Stimulated activated naive CD8-positive, alpha-beta T cell treated with anti-CD3 and anti-CD28 coated beads, Interleukin-15, Interleukin-2, amounts not matched to agents 100 ng/mL and 50 ng/mL, for 24 hours (primary cell): ENCODE measurements at regions not wholly inside any gene's neighbourhood (a gene's known extent, or its start where the extent isn't known, plus 50 kb on each side); places are given as distances from the start of the nearest gene placed in this dataset.

Experiments
- H3K27ac Mint-ChIP-seq: one replicate; pipeline ENCODE4 v1.8.0; 2021; ENCODE audit warnings: mild to moderate bottlenecking, mixed read lengths
- H3K27me3 Mint-ChIP-seq: one replicate; pipeline ENCODE4 v1.8.0; 2021; ENCODE audit warnings: mixed read lengths
- H3K36me3 Mint-ChIP-seq: one replicate; pipeline ENCODE4 v1.8.0; 2021; ENCODE audit warnings: low read depth, mixed read lengths
- H3K4me1 Mint-ChIP-seq: one replicate; pipeline ENCODE4 v1.8.0; 2021; ENCODE audit warnings: low read depth, mixed read lengths
- H3K4me3 Mint-ChIP-seq: one replicate; pipeline ENCODE4 v1.8.0; 2021; ENCODE audit warnings: mild to moderate bottlenecking, mixed read lengths
- H3K9me3 Mint-ChIP-seq: one replicate; pipeline ENCODE4 v1.8.0; 2021; ENCODE audit warnings: mixed read lengths

GRCh38 chr13:44075113-44075512 lies 195.4 kb downstream of the LACC1 start:
- H3K27ac Mint-ChIP-seq = no peak overlapping the region
- H3K36me3 Mint-ChIP-seq = no peaks in the 10 kb centered on the region
- H3K4me1 Mint-ChIP-seq = no peaks in the 10 kb centered on the region
- H3K27me3 Mint-ChIP-seq = no peaks in the 10 kb centered on the region
- H3K9me3 Mint-ChIP-seq = no peaks in the 10 kb centered on the region
- H3K4me3 Mint-ChIP-seq = no peak overlapping the region

GRCh38 chr13:44078806-44079376 lies 199.2 kb downstream of the LACC1 start:
- Mint-ChIP-seq H3K27me3 (no peaks in the 10 kb centered on the region), H3K36me3 (no peaks in the 10 kb centered on the region), H3K4me3 (no peak overlapping the region), H3K27ac (no peak overlapping the region), H3K9me3 (no peaks in the 10 kb centered on the region), H3K4me1 (no peaks in the 10 kb centered on the region)

- no peaks in the 10 kb centered on the region for H3K36me3 Mint-ChIP-seq
- H3K27me3 Mint-ChIP-seq = peaks cover under 1% of the 10 kb centered on the region
- H3K9me3 Mint-ChIP-seq = no peaks in the 10 kb centered on the region
- no peak overlapping the region for H3K4me3 Mint-ChIP-seq
- H3K4me1 Mint-ChIP-seq = no peaks in the 10 kb centered on the region
- H3K27ac Mint-ChIP-seq = no peak overlapping the region
Measured at GRCh38 chr13:44079413-44080205, 199.9 kb downstream of the LACC1 start.

GRCh38 chr13:44084146-44084545 lies 204.4 kb downstream of the LACC1 start:
- H3K9me3 Mint-ChIP-seq = no peaks in the 10 kb centered on the region
- H3K27ac Mint-ChIP-seq = no peak overlapping the region
- H3K4me1 Mint-ChIP-seq = peaks cover 15% of the 10 kb centered on the region
- no peak overlapping the region for H3K4me3 Mint-ChIP-seq
- peaks cover 6% of the 10 kb centered on the region for H3K27me3 Mint-ChIP-seq
- no peaks in the 10 kb centered on the region for H3K36me3 Mint-ChIP-seq

- Mint-ChIP-seq H3K4me3 (no peak overlapping the region), H3K4me1 (peaks cover 37% of the 10 kb centered on the region), H3K9me3 (no peaks in the 10 kb centered on the region), H3K27me3 (peaks cover 6% of the 10 kb centered on the region), H3K27ac (no peak overlapping the region), H3K36me3 (no peaks in the 10 kb centered on the region)
Measured at GRCh38 chr13:44086389-44086788, 206.7 kb downstream of the LACC1 start.

- H3K27me3 Mint-ChIP-seq = peaks cover 6% of the 10 kb centered on the region
- H3K4me3 Mint-ChIP-seq = peak overlapping the region; percentile 12
- no peaks in the 10 kb centered on the region for H3K9me3 Mint-ChIP-seq
- no peaks in the 10 kb centered on the region for H3K36me3 Mint-ChIP-seq
- peaks cover 46% of the 10 kb centered on the region for H3K4me1 Mint-ChIP-seq
- peak overlapping the region; percentile 96 for H3K27ac Mint-ChIP-seq
Measured at GRCh38 chr13:44088411-44088810, 208.7 kb downstream of the LACC1 start.

- peaks cover 46% of the 10 kb centered on the region for H3K4me1 Mint-ChIP-seq
- peak overlapping the region; percentile 60 for H3K4me3 Mint-ChIP-seq
- no peaks in the 10 kb centered on the region for H3K36me3 Mint-ChIP-seq
- no peaks in the 10 kb centered on the region for H3K9me3 Mint-ChIP-seq
- H3K27ac Mint-ChIP-seq = peak overlapping the region; percentile 96
- H3K27me3 Mint-ChIP-seq = peaks cover 6% of the 10 kb centered on the region
Measured at GRCh38 chr13:44088991-44089413, 209.3 kb downstream of the LACC1 start.

- Mint-ChIP-seq H3K36me3 (no peaks in the 10 kb centered on the region), H3K27me3 (peaks cover 6% of the 10 kb centered on the region), H3K9me3 (peaks cover 4% of the 10 kb centered on the region), H3K27ac (peak overlapping the region; percentile 96), H3K4me3 (peak overlapping the region; percentile 30), H3K4me1 (peaks cover 46% of the 10 kb centered on the region)
Measured at GRCh38 chr13:44089452-44089851, 209.7 kb downstream of the LACC1 start.

GRCh38 chr13:44092078-44092970 lies 212.6 kb downstream of the LACC1 start:
- Mint-ChIP-seq H3K27me3 (no peaks in the 10 kb centered on the region), H3K27ac (no peak overlapping the region), H3K4me1 (peaks cover 46% of the 10 kb centered on the region), H3K9me3 (peaks cover 4% of the 10 kb centered on the region), H3K36me3 (no peaks in the 10 kb centered on the region), H3K4me3 (no peak overlapping the region)

- no peak overlapping the region for H3K27ac Mint-ChIP-seq
- no peaks in the 10 kb centered on the region for H3K36me3 Mint-ChIP-seq
- no peaks in the 10 kb centered on the region for H3K27me3 Mint-ChIP-seq
- peaks cover 4% of the 10 kb centered on the region for H3K9me3 Mint-ChIP-seq
- peaks cover 33% of the 10 kb centered on the region for H3K4me1 Mint-ChIP-seq
- no peak overlapping the region for H3K4me3 Mint-ChIP-seq
Measured at GRCh38 chr13:44093607-44094564, 214.2 kb downstream of the LACC1 start.

GRCh38 chr13:44096901-44097300 lies 217.2 kb downstream of the LACC1 start:
- Mint-ChIP-seq H3K4me1 (peaks cover 6% of the 10 kb centered on the region), H3K4me3 (no peak overlapping the region), H3K27ac (no peak overlapping the region), H3K27me3 (peaks cover 2% of the 10 kb centered on the region), H3K9me3 (peaks cover 7% of the 10 kb centered on the region), H3K36me3 (peaks cover 2% of the 10 kb centered on the region)

- Mint-ChIP-seq H3K4me3 (no peak overlapping the region), H3K27me3 (peaks cover 3% of the 10 kb centered on the region), H3K9me3 (peaks cover 13% of the 10 kb centered on the region), H3K27ac (no peak overlapping the region), H3K36me3 (peaks cover 3% of the 10 kb centered on the region), H3K4me1 (no peaks in the 10 kb centered on the region)
Measured at GRCh38 chr13:44098559-44098958, 218.9 kb downstream of the LACC1 start.

- Mint-ChIP-seq H3K27ac (no peak overlapping the region), H3K27me3 (peaks cover 15% of the 10 kb centered on the region), H3K36me3 (peaks cover 3% of the 10 kb centered on the region), H3K4me3 (no peak overlapping the region), H3K9me3 (peaks cover 9% of the 10 kb centered on the region), H3K4me1 (peaks cover 1% of the 10 kb centered on the region)
Measured at GRCh38 chr13:44101347-44102083, 221.8 kb downstream of the LACC1 start.
